AG04450 (cell line): ENCODE measurements at regions not wholly inside any gene's neighbourhood (a gene's known extent, or its start where the extent isn't known, plus 50 kb on each side); places are given as distances from the start of the nearest gene placed in this dataset.

Source experiments
- CTCF ChIA-PET: fragments of 300-600, 350-600 bp; formaldehyde crosslinking; extraction: SDS; loops from one replicate; lab custom pipeline; 2022; ENCODE audit warnings: antibody characterized with exemption, inconsistent platforms; lab: Charles Lee
- POLR2A ChIA-PET: fragments of 350-600 bp; formaldehyde crosslinking; extraction: SDS; loops from one replicate; lab custom pipeline; 2021; ENCODE audit warnings: antibody characterized with exemption, inconsistent platforms; lab: Yijun Ruan, JAX
- DNase-seq: peaks from one replicate; pipeline ENCODE4 v3.0.0-alpha.2; 2011; ENCODE audit warnings: low read depth, low spot score
- H3K27ac ChIP-seq: one replicate; pipeline ENCODE4 v1.5.1; 2012; ENCODE audit warnings: low read depth, low read length, control low read depth
- H3K27me3 ChIP-seq: one replicate; pipeline ENCODE4 v1.6.0; 2012; ENCODE audit warnings: low read length; ENCODE audit not compliant: control insufficient read depth, insufficient read depth
- H3K4me3 ChIP-seq: 2 replicates; pipeline ENCODE4 v1.5.1; 2011; ENCODE audit warnings: mild to moderate bottlenecking, low read depth, low read length, control low read depth
- H3K9me3 ChIP-seq: 2 replicates; pipeline ENCODE4 v1.5.1; 2012; ENCODE audit warnings: low read length; ENCODE audit not compliant: control insufficient read depth, insufficient read depth
- CTCF ChIP-seq: IDR thresholded peaks from 2 replicates; pipeline ENCODE4 v1.5.1; 2011; ENCODE audit warnings: low read depth, low read length, control low read depth, inconsistent platforms

- ChIA-PET CTCF (interaction anchor here (0.5 kb wide), 1 partner anchor 1042 kb away, joined by 3 read pairs; no protein-coding TSS in a partner anchor), POLR2A (no interaction called here)
- Histone ChIP-seq H3K4me3 (no peak overlapping the region), H3K27ac (no peak overlapping the region), H3K27me3 (no peaks in the 10 kb centered on the region), H3K9me3 (no peaks in the 10 kb centered on the region)
- no peak for DNase-seq
- no peak for TF ChIP-seq CTCF
These were observed 56.9 kb upstream of the TSPAN8 start for GRCh38 chr12:71214511-71215285.

- POLR2A ChIA-PET, result no interaction called here
- no peak overlapping the region for H3K27ac ChIP-seq
- no peaks in the 10 kb centered on the region for H3K27me3 ChIP-seq
- DNase-seq, result no peak
- no peak overlapping the region for H3K4me3 ChIP-seq
- no peaks in the 10 kb centered on the region for H3K9me3 ChIP-seq
- CTCF ChIA-PET, result no interaction called here
- no peak for TF ChIP-seq CTCF
These were observed 50.4 kb upstream of the TSPAN8 start for GRCh38 chr12:71208053-71208685.
